HCT116 (cell line): ENCODE measurements at regions not wholly inside any gene's neighbourhood (a gene's known extent, or its start where the extent isn't known, plus 50 kb on each side); places are given as distances from the start of the nearest gene placed in this dataset.

Experiments
- ATF3 ChIP-seq: IDR thresholded peaks from 2 replicates; pipeline ENCODE4 v1.6.1; 2012
- CBX3 ChIP-seq: IDR thresholded peaks from 2 replicates; pipeline ENCODE4 v1.6.1; 2012; ENCODE audit warnings: low read depth
- EZH2 ChIP-seq: fragments of 200-600 bp; sonication (generic); IDR thresholded peaks from 2 replicates; pipeline ENCODE4 v1.6.1; 2017; ENCODE audit warnings: antibody characterized with exemption, mixed run types
- EZH2phosphoT487 ChIP-seq: fragments of 200-600 bp; IDR thresholded peaks from 2 replicates; pipeline ENCODE4 v1.6.1; 2018; ENCODE audit warnings: antibody characterized with exemption, borderline replicate concordance
- POLR2A ChIP-seq: IDR thresholded peaks from 2 replicates; pipeline ENCODE4 v1.7.0; 2011; ENCODE audit warnings: borderline replicate concordance; ENCODE audit not compliant: insufficient read depth, insufficient read length; ENCODE audit errors: extremely low read depth
- POLR2AphosphoS5 ChIP-seq: IDR thresholded peaks from 2 replicates; pipeline ENCODE4 v1.6.1; 2011; ENCODE audit warnings: mild to moderate bottlenecking, low read depth, low read length, moderate library complexity
- RAD21 ChIP-seq: IDR thresholded peaks from 2 replicates; pipeline ENCODE4 v1.6.1; 2012; ENCODE audit warnings: low read depth, mild to moderate bottlenecking
- REST ChIP-seq: IDR thresholded peaks from 2 replicates; pipeline ENCODE4 v1.6.1; 2012; ENCODE audit warnings: low read depth
- SP1 ChIP-seq: IDR thresholded peaks from 2 replicates; pipeline ENCODE4 v1.6.1; 2012; ENCODE audit warnings: low read depth
- TCF7L2 ChIP-seq: IDR thresholded peaks from 2 replicates; pipeline ENCODE4 v1.7.0; 2011; ENCODE audit warnings: borderline replicate concordance, inconsistent platforms; ENCODE audit not compliant: insufficient read depth, insufficient read length; ENCODE audit errors: extremely low read depth
- YY1 ChIP-seq: IDR thresholded peaks from 2 replicates; pipeline ENCODE4 v1.6.1; 2011; ENCODE audit warnings: low read length, low read depth, moderate library complexity, mild to moderate bottlenecking; ENCODE audit not compliant: insufficient replicate concordance; ENCODE audit errors: extremely low read depth
- ZFX ChIP-seq: fragments of 450-650 bp; IDR thresholded peaks from 2 replicates; pipeline ENCODE4 v1.6.1; 2017
- TF ChIP-seq, protein P1 (sequence below), 3 experiments: fragments of 200-600 bp in 1 of 3; sonication (generic) in 1 of 3; IDR thresholded peaks in 2 of 3; conservative IDR thresholded peaks in 1 of 3; 2 replicates each; pipeline ENCODE4 v1.5.1; 2012 to 2017; ENCODE audit warnings: low read depth in 2 of 3, low read length in 2 of 3, antibody characterized with exemption in 1 of 3, borderline replicate concordance in 1 of 3, control low read depth in 1 of 3, mild to moderate bottlenecking in 1 of 3, mixed read lengths in 1 of 3, mixed run types in 1 of 3, moderate library complexity in 1 of 3; ENCODE audit not compliant: insufficient read depth in 1 of 3
- TF ChIP-seq, protein P2 (sequence below): IDR thresholded peaks from 2 replicates; pipeline ENCODE4 v1.6.1; 2012

DNA sequence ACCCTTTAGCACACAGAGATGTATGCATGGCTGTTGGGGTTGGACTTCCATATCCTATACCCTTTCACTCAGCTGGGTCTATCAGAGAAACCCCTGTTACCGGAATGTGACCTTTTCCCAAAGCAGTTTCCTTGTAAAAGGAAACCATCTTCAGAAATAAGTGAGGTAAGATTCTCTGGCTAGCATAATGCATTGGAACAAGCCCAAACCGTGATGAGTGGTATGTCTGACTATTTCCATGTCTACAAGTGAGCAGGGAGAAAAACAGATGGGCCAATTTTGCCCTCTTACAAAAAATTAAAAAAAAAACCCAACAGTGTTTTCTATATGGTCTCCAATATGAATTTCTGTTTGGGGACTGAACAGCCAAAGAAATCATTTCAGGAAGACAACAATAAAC lies 283.9 kb downstream of the SMARCA1 start:
- TF ChIP-seq, protein P1, sequence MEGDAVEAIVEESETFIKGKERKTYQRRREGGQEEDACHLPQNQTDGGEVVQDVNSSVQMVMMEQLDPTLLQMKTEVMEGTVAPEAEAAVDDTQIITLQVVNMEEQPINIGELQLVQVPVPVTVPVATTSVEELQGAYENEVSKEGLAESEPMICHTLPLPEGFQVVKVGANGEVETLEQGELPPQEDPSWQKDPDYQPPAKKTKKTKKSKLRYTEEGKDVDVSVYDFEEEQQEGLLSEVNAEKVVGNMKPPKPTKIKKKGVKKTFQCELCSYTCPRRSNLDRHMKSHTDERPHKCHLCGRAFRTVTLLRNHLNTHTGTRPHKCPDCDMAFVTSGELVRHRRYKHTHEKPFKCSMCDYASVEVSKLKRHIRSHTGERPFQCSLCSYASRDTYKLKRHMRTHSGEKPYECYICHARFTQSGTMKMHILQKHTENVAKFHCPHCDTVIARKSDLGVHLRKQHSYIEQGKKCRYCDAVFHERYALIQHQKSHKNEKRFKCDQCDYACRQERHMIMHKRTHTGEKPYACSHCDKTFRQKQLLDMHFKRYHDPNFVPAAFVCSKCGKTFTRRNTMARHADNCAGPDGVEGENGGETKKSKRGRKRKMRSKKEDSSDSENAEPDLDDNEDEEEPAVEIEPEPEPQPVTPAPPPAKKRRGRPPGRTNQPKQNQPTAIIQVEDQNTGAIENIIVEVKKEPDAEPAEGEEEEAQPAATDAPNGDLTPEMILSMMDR (IDR thresholded peaks at IDR 0.05 in 2 of 3, conservative IDR thresholded peaks at IDR 0.05 in 1 of 3; ENCODE audit: borderline replicate concordance in 1 of 3, insufficient read depth in 1 of 3, low read depth in 2 of 3, low read length in 2 of 3), result no peak
- no peak for TF ChIP-seq REST
- TF ChIP-seq RAD21, result no peak
- TF ChIP-seq POLR2A, result no peak
- TF ChIP-seq, protein P2, sequence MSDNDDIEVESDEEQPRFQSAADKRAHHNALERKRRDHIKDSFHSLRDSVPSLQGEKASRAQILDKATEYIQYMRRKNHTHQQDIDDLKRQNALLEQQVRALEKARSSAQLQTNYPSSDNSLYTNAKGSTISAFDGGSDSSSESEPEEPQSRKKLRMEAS, result no peak
- TF ChIP-seq YY1, result no peak
- no peak for TF ChIP-seq SP1
- no peak for TF ChIP-seq EZH2
- TF ChIP-seq TCF7L2, result no peak
- TF ChIP-seq POLR2AphosphoS5, result no peak
- no peak for TF ChIP-seq ZFX
- no peak for TF ChIP-seq ATF3
- TF ChIP-seq EZH2phosphoT487, result no peak
- no peak for TF ChIP-seq CBX3
